ENCODE measurements at regions not wholly inside any gene's neighbourhood (a gene's known extent, or its start where the extent isn't known, plus 50 kb on each side); places are given as distances from the start of the nearest gene placed in this dataset.

DNA sequence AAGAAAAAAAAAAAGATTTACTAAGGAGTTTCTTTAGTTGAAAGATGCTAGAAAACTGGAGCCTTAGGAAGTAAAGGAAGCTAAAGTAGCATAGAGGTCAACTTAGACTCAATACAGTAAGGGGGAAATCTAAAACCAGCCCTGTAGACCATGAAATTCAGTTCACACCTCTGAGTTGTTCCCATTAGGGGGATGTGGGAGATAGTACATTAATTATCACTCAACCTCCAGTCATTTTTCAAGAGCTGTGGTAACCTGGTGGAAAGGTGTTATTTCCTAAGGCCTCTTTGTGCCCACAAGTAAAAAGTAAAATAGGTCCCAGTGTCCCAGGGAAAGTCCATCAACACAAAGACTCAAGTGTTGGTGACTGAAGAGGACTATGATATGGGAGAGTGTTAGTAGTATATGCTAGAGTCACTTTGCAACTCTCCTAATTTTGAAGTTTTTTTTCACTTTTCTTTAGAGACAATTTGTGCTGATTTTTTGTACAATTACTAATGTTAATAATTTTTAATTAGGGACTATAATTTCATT is 1274.4 kb upstream of the EPHA6 start:
- TF ChIP-seq ZBTB7A (IDR thresholded peaks at IDR 0.05; ENCODE audit: borderline replicate concordance, control insufficient read depth, low read depth, low read length) (no peak), CTCF (IDR thresholded peaks at IDR 0.05 in 2 of 3, conservative IDR thresholded peaks at IDR 0.05 in 1 of 3; ENCODE audit: insufficient read depth in 2 of 3, low read depth in 1 of 3, low read length in 3 of 3) (no peak), ZKSCAN3 (CRISPR knock-in tag; IDR thresholded peaks at IDR 0.05) (no peak), ZNF217 (CRISPR knock-in tag; IDR thresholded peaks at IDR 0.05) (no peak)

All from K562 (cell line).